ENCODE measurements at regions not wholly inside any gene's neighbourhood (a gene's known extent, or its start where the extent isn't known, plus 50 kb on each side); places are given as distances from the start of the nearest gene placed in this dataset.

- H3K4me3 ChIP-seq (ENCODE audit: low read depth, low read length): no peak overlapping the region
- in situ Hi-C loops (cut with HindIII; ENCODE audit: low sequenced_read_pairs): no loop called here
- TF ChIP-seq, protein P1, sequence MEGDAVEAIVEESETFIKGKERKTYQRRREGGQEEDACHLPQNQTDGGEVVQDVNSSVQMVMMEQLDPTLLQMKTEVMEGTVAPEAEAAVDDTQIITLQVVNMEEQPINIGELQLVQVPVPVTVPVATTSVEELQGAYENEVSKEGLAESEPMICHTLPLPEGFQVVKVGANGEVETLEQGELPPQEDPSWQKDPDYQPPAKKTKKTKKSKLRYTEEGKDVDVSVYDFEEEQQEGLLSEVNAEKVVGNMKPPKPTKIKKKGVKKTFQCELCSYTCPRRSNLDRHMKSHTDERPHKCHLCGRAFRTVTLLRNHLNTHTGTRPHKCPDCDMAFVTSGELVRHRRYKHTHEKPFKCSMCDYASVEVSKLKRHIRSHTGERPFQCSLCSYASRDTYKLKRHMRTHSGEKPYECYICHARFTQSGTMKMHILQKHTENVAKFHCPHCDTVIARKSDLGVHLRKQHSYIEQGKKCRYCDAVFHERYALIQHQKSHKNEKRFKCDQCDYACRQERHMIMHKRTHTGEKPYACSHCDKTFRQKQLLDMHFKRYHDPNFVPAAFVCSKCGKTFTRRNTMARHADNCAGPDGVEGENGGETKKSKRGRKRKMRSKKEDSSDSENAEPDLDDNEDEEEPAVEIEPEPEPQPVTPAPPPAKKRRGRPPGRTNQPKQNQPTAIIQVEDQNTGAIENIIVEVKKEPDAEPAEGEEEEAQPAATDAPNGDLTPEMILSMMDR (IDR thresholded peaks at IDR 0.05; ENCODE audit: low read depth, low read length): no peak
- no peak for DNase-seq (ENCODE audit: low read depth, low spot score)
These were observed 1278.8 kb upstream of the EYS start for GRCh38 chr6:66985816-66986215.

- TF ChIP-seq, protein P1 (IDR thresholded peaks at IDR 0.05; ENCODE audit: low read depth, low read length): no peak
- in situ Hi-C loops (cut with HindIII; ENCODE audit: low sequenced_read_pairs): no loop called here
- no peak for DNase-seq (ENCODE audit: low read depth, low spot score)
- no peak overlapping the region for H3K4me3 ChIP-seq (ENCODE audit: low read depth, low read length)
These were observed 1263.3 kb upstream of the EYS start for GRCh38 chr6:66970373-66970772.

DNA sequence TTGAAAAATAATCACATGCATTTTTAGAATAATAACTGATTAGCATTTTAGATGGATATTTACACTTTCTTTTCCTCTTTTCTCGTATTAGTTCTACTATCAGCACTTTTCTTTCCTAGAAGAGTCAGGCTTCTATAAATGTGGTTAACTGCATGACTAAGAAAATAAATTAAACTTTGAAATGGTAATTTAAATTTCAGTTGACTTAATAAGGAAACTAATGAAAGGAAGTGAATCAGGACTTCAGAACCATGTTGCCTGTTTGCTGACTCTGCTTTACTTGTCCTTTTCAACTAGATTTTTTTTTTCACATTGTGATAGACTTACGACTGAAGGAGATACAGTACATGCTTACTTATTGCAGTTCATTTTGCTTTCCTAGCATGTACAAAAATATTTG is 1258.2 kb upstream of the EYS start:
- in situ Hi-C loops (cut with HindIII; ENCODE audit: low sequenced_read_pairs): no loop called here
- peak; percentile 8 for DNase-seq (ENCODE audit: low read depth, low spot score)
- TF ChIP-seq, protein P1 (IDR thresholded peaks at IDR 0.05; ENCODE audit: low read depth, low read length): no peak

GRCh38 chr6:66964216-66964615 is 1257.2 kb upstream of the EYS start:
- in situ Hi-C loops (cut with HindIII; ENCODE audit: low sequenced_read_pairs): no loop called here
- no peak for DNase-seq (ENCODE audit: low read depth, low spot score)
- TF ChIP-seq, protein P1 (IDR thresholded peaks at IDR 0.05; ENCODE audit: low read depth, low read length): no peak
- H3K4me3 ChIP-seq (ENCODE audit: low read depth, low read length): no peak overlapping the region

More for the DNA sequence above, 1258.2 kb upstream of the EYS start:
- no peak overlapping the region for H3K4me3 ChIP-seq (ENCODE audit: low read depth, low read length)

GRCh38 chr6:66962082-66962481 is 1255.1 kb upstream of the EYS start:
- H3K4me3 ChIP-seq (ENCODE audit: low read depth, low read length): no peak overlapping the region
- DNase-seq (ENCODE audit: low read depth, low spot score): no peak
- in situ Hi-C loops (cut with HindIII; ENCODE audit: low sequenced_read_pairs): no loop called here
- TF ChIP-seq, protein P1 (IDR thresholded peaks at IDR 0.05; ENCODE audit: low read depth, low read length): no peak

DNA sequence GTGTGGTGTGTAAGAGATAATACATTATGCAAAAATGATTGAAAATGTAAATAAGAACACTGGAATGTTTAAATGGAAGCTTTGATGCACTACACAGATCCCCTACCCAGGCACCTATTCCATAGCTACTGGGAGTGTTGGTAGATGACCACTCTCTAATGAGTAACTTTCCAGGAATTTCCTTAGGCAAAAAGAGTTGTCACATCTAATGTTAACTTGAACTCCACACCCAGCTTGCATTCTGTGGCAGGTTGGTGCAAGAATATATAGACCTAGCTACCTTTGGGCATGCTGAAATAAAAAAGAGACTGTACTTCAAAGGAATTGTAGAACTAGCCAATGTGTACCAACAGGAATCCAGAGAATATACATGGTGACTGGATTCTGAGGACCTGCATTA is 1254.2 kb upstream of the EYS start:
- in situ Hi-C loops (cut with HindIII; ENCODE audit: low sequenced_read_pairs): no loop called here
- TF ChIP-seq, protein P1 (IDR thresholded peaks at IDR 0.05; ENCODE audit: low read depth, low read length): no peak

GRCh38 chr6:66949191-66949661 is 1242.2 kb upstream of the EYS start:
- no peak overlapping the region for H3K4me3 ChIP-seq (ENCODE audit: low read depth, low read length)
- in situ Hi-C loops (cut with HindIII; ENCODE audit: low sequenced_read_pairs): no loop called here

More for the DNA sequence above, 1254.2 kb upstream of the EYS start:
- H3K4me3 ChIP-seq (ENCODE audit: low read depth, low read length): no peak overlapping the region
- no peak for DNase-seq (ENCODE audit: low read depth, low spot score)

More at GRCh38 chr6:66949191-66949661, 1242.2 kb upstream of the EYS start:
- TF ChIP-seq, protein P1 (IDR thresholded peaks at IDR 0.05; ENCODE audit: low read depth, low read length): no peak
- no peak for DNase-seq (ENCODE audit: low read depth, low spot score)

Measured in astrocyte of the spinal cord (primary cell).